ENCODE measurements at regions not wholly inside any gene's neighbourhood (a gene's known extent, or its start where the extent isn't known, plus 50 kb on each side); places are given as distances from the start of the nearest gene placed in this dataset.

- no peak for DNase-seq
- TF ChIP-seq POLR2A (IDR thresholded peaks at IDR 0.05) (no peak), EP300 (IDR thresholded peaks at IDR 0.05) (no peak), POLR2AphosphoS5 (IDR thresholded peaks at IDR 0.05) (no peak)
- TF ChIP-seq, protein P1, sequence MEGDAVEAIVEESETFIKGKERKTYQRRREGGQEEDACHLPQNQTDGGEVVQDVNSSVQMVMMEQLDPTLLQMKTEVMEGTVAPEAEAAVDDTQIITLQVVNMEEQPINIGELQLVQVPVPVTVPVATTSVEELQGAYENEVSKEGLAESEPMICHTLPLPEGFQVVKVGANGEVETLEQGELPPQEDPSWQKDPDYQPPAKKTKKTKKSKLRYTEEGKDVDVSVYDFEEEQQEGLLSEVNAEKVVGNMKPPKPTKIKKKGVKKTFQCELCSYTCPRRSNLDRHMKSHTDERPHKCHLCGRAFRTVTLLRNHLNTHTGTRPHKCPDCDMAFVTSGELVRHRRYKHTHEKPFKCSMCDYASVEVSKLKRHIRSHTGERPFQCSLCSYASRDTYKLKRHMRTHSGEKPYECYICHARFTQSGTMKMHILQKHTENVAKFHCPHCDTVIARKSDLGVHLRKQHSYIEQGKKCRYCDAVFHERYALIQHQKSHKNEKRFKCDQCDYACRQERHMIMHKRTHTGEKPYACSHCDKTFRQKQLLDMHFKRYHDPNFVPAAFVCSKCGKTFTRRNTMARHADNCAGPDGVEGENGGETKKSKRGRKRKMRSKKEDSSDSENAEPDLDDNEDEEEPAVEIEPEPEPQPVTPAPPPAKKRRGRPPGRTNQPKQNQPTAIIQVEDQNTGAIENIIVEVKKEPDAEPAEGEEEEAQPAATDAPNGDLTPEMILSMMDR (IDR thresholded peaks at IDR 0.05) = no peak
- Histone ChIP-seq H3K36me3 (no peaks in the 10 kb centered on the region), H3K9me3 (no peaks in the 10 kb centered on the region), H3K27me3 (no peaks in the 10 kb centered on the region), H3K4me1 (no peaks in the 10 kb centered on the region), H3K4me3 (no peak overlapping the region), H3K27ac (no peak overlapping the region)
- WGBS, 2 donors = 72 to 74% methylated on average over 5 of the region's 5 CpGs
- no peak for ATAC-seq (ENCODE audit: low FRiP score in 2 of 2)
Measured at GRCh38 chr2:122532481-122532880, 777.0 kb downstream of the TSN start.

DNA sequence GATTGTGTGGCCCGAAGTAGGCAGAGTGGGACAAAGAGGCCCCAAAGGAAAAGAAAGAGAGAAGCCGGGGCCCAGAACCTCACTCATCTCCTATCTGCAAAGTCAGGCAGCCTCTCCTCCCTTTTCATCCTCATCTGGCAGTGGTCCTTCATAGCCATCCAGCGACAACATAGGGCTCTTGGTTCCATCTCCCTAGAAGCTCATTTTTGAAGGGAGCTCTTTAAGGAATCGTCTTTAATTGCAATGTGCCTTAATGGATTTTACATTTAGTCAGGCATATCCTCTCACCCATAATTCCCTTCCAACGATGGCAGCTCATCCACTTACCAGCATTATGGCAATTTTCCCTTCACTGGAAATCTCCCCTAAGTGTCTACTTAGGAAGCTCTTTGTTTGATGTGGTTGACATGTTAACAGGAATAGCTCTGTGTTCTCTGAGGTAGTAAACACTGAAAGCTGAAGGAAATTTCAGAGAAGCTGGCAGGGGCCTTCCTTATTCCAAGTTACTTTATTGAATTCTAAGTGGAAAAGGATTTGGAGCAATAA lies 780.6 kb downstream of the TSN start:
- no peak for TF ChIP-seq POLR2A (IDR thresholded peaks at IDR 0.05)
- TF ChIP-seq EP300 (IDR thresholded peaks at IDR 0.05) = no peak
- TF ChIP-seq POLR2AphosphoS5 (IDR thresholded peaks at IDR 0.05) = no peak
- TF ChIP-seq, protein P1 (IDR thresholded peaks at IDR 0.05) = no peak
- DNase-seq (no peak), ATAC-seq (ENCODE audit: low FRiP score in 2 of 2) (no peak)
- Histone ChIP-seq H3K9me3 (no peaks in the 10 kb centered on the region), H3K4me3 (no peak overlapping the region), H3K27me3 (no peaks in the 10 kb centered on the region), H3K4me1 (no peaks in the 10 kb centered on the region), H3K36me3 (no peaks in the 10 kb centered on the region), H3K27ac (no peak overlapping the region)
- WGBS, 2 donors = 79 to 92% methylated on average over 5 of the region's 5 CpGs

DNA sequence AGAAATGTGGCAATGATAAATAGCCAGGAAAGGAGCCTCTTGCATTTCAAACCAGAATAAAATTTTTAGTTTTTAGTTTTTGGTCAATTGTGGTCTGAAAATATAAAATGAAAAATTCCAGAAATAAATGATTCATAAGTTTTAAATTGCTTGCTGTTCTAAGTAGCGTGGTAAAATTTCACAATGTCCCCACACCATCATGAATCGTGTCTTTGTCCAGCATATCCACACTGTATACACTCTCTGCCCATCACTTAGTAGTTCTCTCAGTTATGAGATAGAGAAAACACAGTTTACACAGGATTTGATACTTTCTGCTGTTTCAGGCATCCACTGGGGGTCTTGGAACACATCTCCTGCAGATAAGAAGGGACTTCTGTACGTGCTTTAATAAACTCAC lies 783.9 kb downstream of the TSN start:
- Histone ChIP-seq H3K4me1 (no peaks in the 10 kb centered on the region), H3K9me3 (no peaks in the 10 kb centered on the region), H3K36me3 (no peaks in the 10 kb centered on the region), H3K27me3 (no peaks in the 10 kb centered on the region), H3K27ac (no peak overlapping the region), H3K4me3 (no peak overlapping the region)
- DNase-seq = no peak
- no peak for ATAC-seq (ENCODE audit: low FRiP score in 2 of 2)
- no peak for TF ChIP-seq POLR2AphosphoS5 (IDR thresholded peaks at IDR 0.05)
- TF ChIP-seq POLR2A (IDR thresholded peaks at IDR 0.05) = no peak
- TF ChIP-seq EP300 (IDR thresholded peaks at IDR 0.05) = no peak
- TF ChIP-seq, protein P1 (IDR thresholded peaks at IDR 0.05) = no peak
- WGBS, 2 donors = 77 to 82% methylated on average over 3 of the region's 3 CpGs

DNA sequence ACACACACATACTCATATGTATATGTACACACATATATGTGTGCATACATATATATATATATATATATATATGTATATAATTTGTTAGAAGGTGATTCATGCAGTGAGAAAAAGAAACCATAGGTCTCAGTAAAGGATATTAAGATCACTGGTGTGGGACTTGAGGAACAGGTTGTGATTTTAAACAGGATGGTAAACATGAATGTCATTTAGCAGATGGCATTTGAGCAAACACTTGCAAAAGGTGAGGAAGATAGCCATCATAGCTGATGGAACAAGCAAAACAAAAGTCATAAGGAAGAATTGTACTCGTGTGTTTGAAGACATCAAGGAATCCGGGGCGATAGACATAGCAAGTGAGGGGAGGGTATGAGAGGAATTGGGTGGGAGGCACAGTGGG lies 784.5 kb downstream of the TSN start:
- no peaks in the 10 kb centered on the region for H3K27me3 ChIP-seq
- ATAC-seq (ENCODE audit: low FRiP score in 2 of 2) (no peak), DNase-seq (no peak)
- no peak overlapping the region for H3K27ac ChIP-seq
- no peak overlapping the region for H3K4me3 ChIP-seq
- 76 to 84% methylated on average over 3 of the region's 3 CpGs for WGBS, 2 donors
- TF ChIP-seq EP300 (IDR thresholded peaks at IDR 0.05) = no peak
- TF ChIP-seq POLR2A (IDR thresholded peaks at IDR 0.05) = no peak
- TF ChIP-seq, protein P1 (IDR thresholded peaks at IDR 0.05) = no peak
- no peak for TF ChIP-seq POLR2AphosphoS5 (IDR thresholded peaks at IDR 0.05)
- no peaks in the 10 kb centered on the region for H3K4me1 ChIP-seq
- no peaks in the 10 kb centered on the region for H3K9me3 ChIP-seq
- H3K36me3 ChIP-seq = no peaks in the 10 kb centered on the region

- ATAC-seq (ENCODE audit: low FRiP score in 2 of 2) (no peak), DNase-seq (no peak)
- TF ChIP-seq EP300 (IDR thresholded peaks at IDR 0.05) (no peak), POLR2AphosphoS5 (IDR thresholded peaks at IDR 0.05) (no peak)
- H3K4me1 ChIP-seq = no peaks in the 10 kb centered on the region
- no peak overlapping the region for H3K4me3 ChIP-seq
- H3K27ac ChIP-seq = no peak overlapping the region
- no peaks in the 10 kb centered on the region for H3K27me3 ChIP-seq
- H3K36me3 ChIP-seq = no peaks in the 10 kb centered on the region
- H3K9me3 ChIP-seq = no peaks in the 10 kb centered on the region
- WGBS, 2 donors = 74 to 80% methylated on average over 6 of the region's 6 CpGs
Measured at GRCh38 chr2:122542236-122542635, 786.8 kb downstream of the TSN start.
